ENCODE measurements at regions not wholly inside any gene's neighbourhood (a gene's known extent, or its start where the extent isn't known, plus 50 kb on each side); places are given as distances from the start of the nearest gene placed in this dataset.

- peak; percentile 11 for DNase-seq
Observed at GRCh38 chr4:152014280-152014679, 253.5 kb upstream of the GATB start.

- DNase-seq = no peak
Observed at GRCh38 chr4:152011469-152011868, 250.7 kb upstream of the GATB start.

GRCh38 chr4:152010710-152011079 lies 249.9 kb upstream of the GATB start:
- DNase-seq = no peak

- DNase-seq = no peak
Observed at GRCh38 chr4:152009983-152010709, 249.3 kb upstream of the GATB start.

- DNase-seq = no peak
Observed at GRCh38 chr4:152009031-152009670, 248.3 kb upstream of the GATB start.

- no peak for DNase-seq
Observed at GRCh38 chr4:152007111-152007510, 246.3 kb upstream of the GATB start.

GRCh38 chr4:152004801-152005200 lies 244.0 kb upstream of the GATB start:
- no peak for DNase-seq

GRCh38 chr4:152000518-152000917 lies 239.7 kb upstream of the GATB start:
- DNase-seq = no peak

GRCh38 chr4:151998723-151999122 lies 237.9 kb upstream of the GATB start:
- no peak for DNase-seq

- DNase-seq = no peak
Observed at GRCh38 chr4:151997461-151997860, 236.7 kb upstream of the GATB start.

GRCh38 chr4:151994429-151994828 lies 233.6 kb upstream of the GATB start:
- DNase-seq = no peak

GRCh38 chr4:151993521-151993920 lies 232.7 kb upstream of the GATB start:
- DNase-seq = no peak

- DNase-seq = no peak
Observed at GRCh38 chr4:151992332-151993154, 231.7 kb upstream of the GATB start.

- DNase-seq = no peak
Observed at GRCh38 chr4:151991884-151992167, 231.0 kb upstream of the GATB start.

- no peak for DNase-seq
Observed at GRCh38 chr4:151991001-151991883, 230.4 kb upstream of the GATB start.

GRCh38 chr4:151990201-151990600 lies 229.4 kb upstream of the GATB start:
- no peak for DNase-seq

GRCh38 chr4:151988591-151988990 lies 227.8 kb upstream of the GATB start:
- no peak for DNase-seq

GRCh38 chr4:151987606-151988005 lies 226.8 kb upstream of the GATB start:
- DNase-seq = no peak

GRCh38 chr4:151983854-151984253 lies 223.0 kb upstream of the GATB start:
- no peak for DNase-seq

- no peak for DNase-seq
Observed at GRCh38 chr4:151979819-151980218, 219.0 kb upstream of the GATB start.

- no peak for DNase-seq
Observed at GRCh38 chr4:151968643-151969042, 207.8 kb upstream of the GATB start.

GRCh38 chr4:151967074-151967473 lies 206.3 kb upstream of the GATB start:
- DNase-seq = no peak

All from activated T-cell treated with anti-CD3 and anti-CD28 coated beads for 4 hours (primary cell).